Suprapubic skin (tissue), 4 donors: ENCODE measurements at regions not wholly inside any gene's neighbourhood (a gene's known extent, or its start where the extent isn't known, plus 50 kb on each side); places are given as distances from the start of the nearest gene placed in this dataset.

Experiments used
- DNase-seq, 2 donors: peaks; one replicate each; pipeline ENCODE4 v3.0.0-alpha.2; 2019; ENCODE audit warnings: low spot score in 2 of 2
- H3K27ac ChIP-seq: fragments of 200-600 bp; sonication (generic); one replicate; pipeline ENCODE4 v1.5.1; 2019
- H3K27me3 ChIP-seq: fragments of 200-600 bp; sonication (generic); one replicate; pipeline ENCODE4 v1.5.1; 2019
- H3K36me3 ChIP-seq: fragments of 200-600 bp; sonication (generic); one replicate; pipeline ENCODE4 v1.5.1; 2019
- H3K4me1 ChIP-seq: fragments of 200-600 bp; sonication (generic); one replicate; pipeline ENCODE4 v1.5.1; 2019
- H3K4me3 ChIP-seq: fragments of 200-600 bp; sonication (generic); one replicate; pipeline ENCODE4 v1.5.1; 2019; ENCODE audit warnings: mild to moderate bottlenecking
- H3K9me3 ChIP-seq: fragments of 200-600 bp; sonication (generic); one replicate; pipeline ENCODE4 v1.5.1; 2019
- EP300 ChIP-seq: sonication (generic); formaldehyde crosslinking; IDR thresholded peaks from one replicate; pipeline ENCODE4 v1.6.1; 2017; ENCODE audit warnings: antibody characterized with exemption
- POLR2A ChIP-seq, 2 donors: fragments of 450-650 bp; IDR thresholded peaks; one replicate each; pipeline ENCODE4 v1.6.1; 2017; ENCODE audit warnings: antibody characterized with exemption in 2 of 2, mild to moderate bottlenecking in 2 of 2, moderate library complexity in 2 of 2
- POLR2AphosphoS5 ChIP-seq, 3 donors: sonication (generic); formaldehyde crosslinking; IDR thresholded peaks; one replicate each; pipeline ENCODE4 v1.6.1; 2017; ENCODE audit warnings: antibody characterized with exemption in 3 of 3
- WGBS: methylation state at CpG from one replicate; pipeline ENCODE4 v1.1.5; 2018; 5-methylcytosine and 5-hydroxymethylcytosine counted together
- TF ChIP-seq, protein P1 (sequence below), 2 donors: fragments of 200-600 bp in 1 of 2; fragments of 450-650 bp in 1 of 2; sonication (generic) in 1 of 2; IDR thresholded peaks; one replicate each; pipeline ENCODE4 v1.5.1; 2016 to 2019; ENCODE audit warnings: antibody characterized with exemption in 2 of 2, mild to moderate bottlenecking in 1 of 2, moderate library complexity in 1 of 2

DNA sequence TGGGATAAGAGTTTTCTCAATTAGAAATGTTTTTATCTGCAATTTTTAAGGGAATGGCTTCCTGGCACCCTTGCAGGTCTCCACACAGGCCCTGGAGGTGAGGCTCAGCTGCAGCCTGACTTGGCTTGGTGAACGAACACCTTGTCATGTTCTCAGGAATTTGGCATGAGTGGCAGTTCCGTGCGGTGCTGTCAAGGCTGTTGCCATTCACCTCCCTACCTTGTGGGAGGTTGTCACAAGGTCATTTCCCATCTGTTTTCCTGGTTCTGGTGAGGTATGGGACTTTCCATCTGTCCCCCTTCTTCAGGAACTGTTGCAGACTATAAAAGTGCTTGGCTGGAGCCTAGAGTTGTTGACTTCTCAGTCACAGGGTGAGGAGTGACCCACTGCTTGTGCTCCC is 82.9 kb downstream of the ELOVL4 start:
- no peaks in the 10 kb centered on the region for H3K36me3 ChIP-seq
- H3K9me3 ChIP-seq, result no peaks in the 10 kb centered on the region
- H3K27ac ChIP-seq, result no peak overlapping the region
- peaks cover 10% of the 10 kb centered on the region for H3K4me1 ChIP-seq
- TF ChIP-seq, protein P1, sequence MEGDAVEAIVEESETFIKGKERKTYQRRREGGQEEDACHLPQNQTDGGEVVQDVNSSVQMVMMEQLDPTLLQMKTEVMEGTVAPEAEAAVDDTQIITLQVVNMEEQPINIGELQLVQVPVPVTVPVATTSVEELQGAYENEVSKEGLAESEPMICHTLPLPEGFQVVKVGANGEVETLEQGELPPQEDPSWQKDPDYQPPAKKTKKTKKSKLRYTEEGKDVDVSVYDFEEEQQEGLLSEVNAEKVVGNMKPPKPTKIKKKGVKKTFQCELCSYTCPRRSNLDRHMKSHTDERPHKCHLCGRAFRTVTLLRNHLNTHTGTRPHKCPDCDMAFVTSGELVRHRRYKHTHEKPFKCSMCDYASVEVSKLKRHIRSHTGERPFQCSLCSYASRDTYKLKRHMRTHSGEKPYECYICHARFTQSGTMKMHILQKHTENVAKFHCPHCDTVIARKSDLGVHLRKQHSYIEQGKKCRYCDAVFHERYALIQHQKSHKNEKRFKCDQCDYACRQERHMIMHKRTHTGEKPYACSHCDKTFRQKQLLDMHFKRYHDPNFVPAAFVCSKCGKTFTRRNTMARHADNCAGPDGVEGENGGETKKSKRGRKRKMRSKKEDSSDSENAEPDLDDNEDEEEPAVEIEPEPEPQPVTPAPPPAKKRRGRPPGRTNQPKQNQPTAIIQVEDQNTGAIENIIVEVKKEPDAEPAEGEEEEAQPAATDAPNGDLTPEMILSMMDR (IDR thresholded peaks at IDR 0.05), result no peak
- TF ChIP-seq POLR2A (IDR thresholded peaks at IDR 0.05) (no peak), EP300 (no peak)
- H3K4me3 ChIP-seq, result no peak overlapping the region
- H3K27me3 ChIP-seq, result no peaks in the 10 kb centered on the region
- WGBS, result 49% methylated on average over 3 of the region's 3 CpGs
- DNase-seq, result no peak

DNA sequence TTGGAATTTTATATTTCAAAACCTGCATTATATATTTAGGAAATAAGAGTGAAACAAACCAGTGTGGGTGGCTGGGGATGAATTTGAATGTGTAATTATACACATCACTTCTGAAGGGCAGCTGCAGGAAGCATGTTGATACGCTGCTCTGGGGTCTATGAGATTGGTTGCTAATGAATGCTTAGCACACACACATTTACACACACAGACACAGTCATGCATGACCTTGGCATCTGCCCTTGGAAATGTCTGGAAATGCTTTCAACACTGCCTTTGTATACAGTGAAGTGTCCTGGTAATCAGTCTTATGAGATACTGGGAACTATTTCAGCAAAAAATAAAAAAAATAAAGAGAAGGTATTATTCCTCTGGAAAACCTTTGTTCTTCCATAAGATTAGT is 83.4 kb downstream of the ELOVL4 start:
- WGBS, result 46% methylated on average over 1 of the region's 1 CpG
- no peak overlapping the region for H3K4me3 ChIP-seq
- no peaks in the 10 kb centered on the region for H3K9me3 ChIP-seq
- DNase-seq, result no peak
- H3K4me1 ChIP-seq, result peaks cover 7% of the 10 kb centered on the region
- H3K27me3 ChIP-seq, result no peaks in the 10 kb centered on the region
- H3K36me3 ChIP-seq, result no peaks in the 10 kb centered on the region
- no peak for TF ChIP-seq POLR2A (IDR thresholded peaks at IDR 0.05)
- TF ChIP-seq, protein P1 (IDR thresholded peaks at IDR 0.05), result no peak
- TF ChIP-seq EP300, result no peak
- TF ChIP-seq POLR2AphosphoS5 (IDR thresholded peaks at IDR 0.05), result no peak
- no peak overlapping the region for H3K27ac ChIP-seq

DNA sequence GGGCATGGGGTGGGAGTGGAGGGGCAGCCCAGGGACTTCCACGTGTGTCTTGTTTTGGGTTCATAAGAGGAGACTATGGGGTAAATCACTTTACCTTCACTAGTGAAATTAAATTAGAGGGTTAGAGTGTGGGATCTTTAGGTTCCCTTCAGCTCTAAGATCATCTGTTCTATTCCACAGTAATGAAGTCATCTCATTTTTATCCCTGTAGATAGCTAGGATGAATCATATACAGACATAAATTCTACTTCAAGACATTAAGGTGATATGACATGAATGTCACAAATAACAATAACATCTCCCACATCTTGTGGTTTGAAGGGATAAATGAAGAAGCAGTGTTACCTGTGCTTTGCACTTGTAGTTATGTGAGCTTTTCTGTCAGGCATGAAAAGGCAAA is 83.8 kb downstream of the ELOVL4 start:
- WGBS, result 79% methylated on average over 1 of the region's 1 CpG
- no peak for TF ChIP-seq EP300
- no peak for TF ChIP-seq POLR2AphosphoS5 (IDR thresholded peaks at IDR 0.05)
- TF ChIP-seq, protein P1 (IDR thresholded peaks at IDR 0.05), result no peak
- no peak for TF ChIP-seq POLR2A (IDR thresholded peaks at IDR 0.05)

DNA sequence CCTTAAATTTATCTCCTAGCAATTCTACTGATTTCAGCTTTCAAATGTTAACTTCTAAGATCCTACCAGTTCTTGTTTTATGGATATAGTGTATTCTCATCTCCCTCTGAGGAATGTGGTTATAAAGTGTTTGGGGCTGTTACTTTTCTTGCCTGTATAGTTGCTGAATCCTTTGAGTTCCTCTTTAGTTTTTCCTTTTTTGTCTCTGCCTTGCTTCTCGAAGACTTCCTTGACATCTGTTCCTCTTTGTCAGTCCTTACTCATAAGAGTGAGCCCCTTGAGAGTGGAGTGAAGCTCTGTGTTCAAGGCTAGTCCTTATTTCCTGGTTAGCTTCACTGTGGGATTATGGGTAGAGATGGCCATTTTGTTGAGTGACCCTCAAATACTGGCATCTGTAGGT is 84.6 kb downstream of the ELOVL4 start:
- Histone ChIP-seq H3K36me3 (no peaks in the 10 kb centered on the region), H3K4me1 (no peaks in the 10 kb centered on the region), H3K9me3 (no peaks in the 10 kb centered on the region), H3K27ac (no peak overlapping the region), H3K4me3 (no peak overlapping the region), H3K27me3 (no peaks in the 10 kb centered on the region)
- 67% methylated on average over 1 of the region's 1 CpG for WGBS
- TF ChIP-seq POLR2AphosphoS5 (IDR thresholded peaks at IDR 0.05) (no peak), EP300 (no peak), POLR2A (IDR thresholded peaks at IDR 0.05) (no peak)
- TF ChIP-seq, protein P1 (IDR thresholded peaks at IDR 0.05), result no peak
- DNase-seq, result no peak

More for the DNA sequence above, 83.8 kb downstream of the ELOVL4 start:
- H3K36me3 ChIP-seq, result no peaks in the 10 kb centered on the region
- DNase-seq, result no peak
- H3K27ac ChIP-seq, result no peak overlapping the region
- H3K4me3 ChIP-seq, result no peak overlapping the region
- no peaks in the 10 kb centered on the region for H3K27me3 ChIP-seq
- peaks cover 7% of the 10 kb centered on the region for H3K4me1 ChIP-seq
- no peaks in the 10 kb centered on the region for H3K9me3 ChIP-seq

DNA sequence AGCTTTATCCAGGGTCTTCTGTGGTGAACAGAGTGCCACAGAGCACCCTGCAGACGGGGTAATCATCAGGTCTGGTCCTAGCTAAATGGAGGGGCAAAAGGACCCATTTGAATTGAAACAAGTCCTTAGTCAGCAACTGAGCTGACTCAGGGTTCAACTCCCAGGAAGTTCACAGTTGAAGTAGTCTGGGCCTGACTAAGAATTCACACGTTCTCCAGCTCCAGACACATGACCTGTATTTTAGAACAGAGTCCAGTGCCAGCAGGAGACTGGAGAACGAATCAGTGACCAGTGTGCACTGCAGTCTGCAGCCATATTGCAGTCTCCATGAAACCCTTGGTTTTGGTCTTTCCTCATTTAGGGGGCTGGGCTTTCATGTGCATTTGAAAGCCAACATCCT is 85.2 kb downstream of the ELOVL4 start:
- WGBS, result 100% methylated on average over 3 of the region's 3 CpGs
- DNase-seq, result no peak
- H3K9me3 ChIP-seq, result no peaks in the 10 kb centered on the region
- no peak overlapping the region for H3K27ac ChIP-seq
- no peaks in the 10 kb centered on the region for H3K4me1 ChIP-seq
- no peaks in the 10 kb centered on the region for H3K36me3 ChIP-seq
- no peak overlapping the region for H3K4me3 ChIP-seq
- no peaks in the 10 kb centered on the region for H3K27me3 ChIP-seq
- TF ChIP-seq POLR2AphosphoS5 (IDR thresholded peaks at IDR 0.05) (no peak), EP300 (no peak), POLR2A (IDR thresholded peaks at IDR 0.05) (no peak)
- TF ChIP-seq, protein P1 (IDR thresholded peaks at IDR 0.05), result no peak
